Limb (tissue), 2 donors: ENCODE measurements at regions not wholly inside any gene's neighbourhood (a gene's known extent, or its start where the extent isn't known, plus 50 kb on each side); places are given as distances from the start of the nearest gene placed in this dataset.
"Not testable (repeated sequence)": the region's sequence is repeated elsewhere in the genome, so short reads cannot be mapped to it uniquely, and the experiment has no call there.

Source experiments
- DNase-seq, 2 donors: peaks; one replicate each; pipeline ENCODE4 v3.0.0-alpha.2; 2016; ENCODE audit errors: extremely low spot score in 2 of 2

DNA sequence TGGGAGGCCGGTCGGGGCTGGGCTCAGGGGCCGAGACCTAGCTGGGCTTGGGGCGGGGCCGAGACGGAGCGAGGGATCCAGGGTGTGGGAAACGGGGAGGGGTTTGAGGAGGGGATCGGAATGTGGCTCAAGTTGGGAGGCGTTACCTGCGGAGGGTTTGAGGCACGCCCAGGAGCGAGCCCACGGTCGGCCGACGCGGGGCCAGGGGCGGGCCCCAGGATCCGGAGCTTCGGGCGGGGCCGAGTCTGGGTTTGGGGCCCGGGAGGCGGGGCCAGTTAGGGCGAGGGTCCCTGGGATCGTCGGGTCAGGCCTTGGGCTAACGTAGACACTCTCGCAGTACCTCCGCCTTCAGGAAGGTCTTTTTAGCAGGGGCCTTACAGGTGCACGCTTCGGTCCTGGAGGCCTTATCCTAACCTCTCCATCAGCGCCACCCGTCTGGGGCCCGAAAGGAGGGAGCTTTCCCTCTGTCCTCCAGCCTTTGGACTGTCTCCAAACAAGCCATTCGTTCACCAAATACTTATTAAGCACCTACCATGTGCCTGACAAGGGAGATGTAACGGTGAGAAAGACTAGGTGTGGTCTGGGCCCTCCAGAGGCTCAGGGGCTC is 228.2 kb upstream of the FRG2C start:
- DNase-seq, result peak in 1 of 2 donors; percentile 79

DNA sequence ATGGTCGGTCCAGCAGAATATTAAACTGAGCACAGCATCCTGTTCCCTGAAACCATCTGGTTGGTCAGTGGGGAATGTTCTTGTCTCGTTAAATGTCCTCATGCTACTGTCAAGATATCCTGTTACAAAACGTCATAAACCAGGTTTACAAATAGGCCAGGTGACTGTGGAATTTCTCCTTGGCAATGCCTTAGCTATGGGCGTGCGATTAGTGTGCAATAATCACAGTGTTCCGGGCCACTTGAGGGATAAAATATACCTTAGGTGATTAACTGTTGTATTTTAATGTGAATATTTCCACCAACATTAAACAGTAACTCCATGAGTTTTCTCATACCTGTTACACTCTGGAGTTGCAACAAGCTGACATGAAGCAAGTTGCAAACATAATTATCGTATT is 223.1 kb upstream of the FRG2C start:
- not testable (repeated sequence) for DNase-seq

DNA sequence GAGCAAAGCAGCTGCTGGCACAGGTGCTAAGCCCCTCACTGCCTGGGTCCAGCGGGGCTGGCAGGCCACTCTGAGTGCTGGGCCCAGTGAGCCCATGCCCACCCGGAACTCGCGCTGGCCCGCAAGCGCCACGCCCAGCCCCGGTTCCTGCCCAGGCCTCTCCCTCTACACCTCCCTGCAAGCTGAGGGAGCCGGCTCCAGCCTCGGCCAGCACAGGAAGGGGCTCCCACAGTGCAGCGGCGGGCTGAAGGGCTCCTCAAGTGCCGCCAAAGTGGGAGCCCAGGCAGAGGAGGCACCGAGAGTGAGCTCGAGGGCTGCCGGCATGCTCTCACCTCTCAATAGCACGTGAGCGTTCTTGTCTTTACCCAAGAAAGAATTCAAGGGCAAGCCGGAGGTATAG is 219.5 kb upstream of the FRG2C start:
- DNase-seq, result not testable (repeated sequence)

GRCh38 chr3:75445234-75445633 is 218.9 kb upstream of the FRG2C start:
- not testable (repeated sequence) for DNase-seq

DNA sequence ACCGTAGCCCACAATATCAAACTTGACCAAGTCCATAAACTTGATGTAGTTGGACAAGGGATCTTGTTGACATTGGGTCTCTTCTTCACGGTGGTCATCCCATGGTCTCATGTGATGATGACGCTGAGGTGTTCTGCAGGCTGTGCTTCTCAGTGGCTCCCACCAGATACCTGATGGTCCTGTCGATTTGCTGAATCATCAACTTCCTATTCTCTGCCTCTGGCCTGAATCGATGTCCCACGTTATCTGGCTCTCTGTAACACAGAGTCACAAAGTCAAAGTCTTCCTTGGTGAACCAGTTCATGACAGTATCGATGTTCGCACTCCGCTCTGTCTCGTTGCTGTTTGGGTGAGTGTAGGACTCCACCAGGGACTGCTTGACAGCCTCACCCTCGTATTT is 217.2 kb upstream of the FRG2C start:
- DNase-seq, result not testable (repeated sequence)

DNA sequence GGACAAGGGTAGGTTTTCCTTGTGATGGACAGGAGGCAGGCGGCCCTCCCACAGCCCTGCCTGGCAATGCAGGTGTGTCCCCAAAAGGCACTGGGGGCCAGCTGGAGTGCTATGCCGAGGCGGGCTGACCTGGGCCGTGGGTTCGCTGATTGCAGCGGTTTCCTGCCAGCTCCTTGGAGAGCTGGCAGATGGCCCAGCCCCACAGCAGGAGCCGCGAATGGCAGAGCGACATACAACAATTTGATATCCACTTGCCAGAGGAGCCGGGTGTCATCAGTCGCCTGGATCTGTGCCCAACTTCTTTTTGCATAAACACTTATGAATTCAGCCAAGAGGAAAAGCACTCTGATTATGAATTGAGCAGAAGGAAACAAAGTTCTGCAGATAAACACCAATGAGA is 210.8 kb upstream of the FRG2C start:
- DNase-seq, result peak in 1 of 2 donors; percentile 39

GRCh38 chr3:75453839-75454238 is 210.3 kb upstream of the FRG2C start:
- DNase-seq, result not testable (repeated sequence)

DNA sequence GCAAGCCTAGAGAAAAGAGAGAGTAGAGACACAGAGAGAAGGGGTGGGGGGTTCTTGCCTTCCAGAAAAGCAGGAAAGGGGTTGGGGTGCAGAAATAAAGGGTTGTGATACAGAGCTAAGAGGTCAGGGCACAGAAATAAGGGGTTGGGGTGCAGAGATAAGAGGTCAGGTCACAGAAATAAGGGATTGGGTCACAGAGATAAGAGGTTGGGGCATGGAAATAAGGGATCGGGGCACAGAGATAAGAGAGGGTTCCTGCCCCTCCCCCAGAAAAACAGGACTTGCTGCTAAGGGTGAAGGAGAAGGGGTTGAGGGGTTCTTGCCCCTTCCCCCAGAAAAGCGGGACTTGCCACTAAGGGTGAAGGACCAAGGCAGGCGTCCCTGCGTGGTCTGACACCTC is 189.6 kb upstream of the FRG2C start:
- not testable (repeated sequence) for DNase-seq

GRCh38 chr3:75496600-75496999 is 167.5 kb upstream of the FRG2C start:
- not testable (repeated sequence) for DNase-seq

DNA sequence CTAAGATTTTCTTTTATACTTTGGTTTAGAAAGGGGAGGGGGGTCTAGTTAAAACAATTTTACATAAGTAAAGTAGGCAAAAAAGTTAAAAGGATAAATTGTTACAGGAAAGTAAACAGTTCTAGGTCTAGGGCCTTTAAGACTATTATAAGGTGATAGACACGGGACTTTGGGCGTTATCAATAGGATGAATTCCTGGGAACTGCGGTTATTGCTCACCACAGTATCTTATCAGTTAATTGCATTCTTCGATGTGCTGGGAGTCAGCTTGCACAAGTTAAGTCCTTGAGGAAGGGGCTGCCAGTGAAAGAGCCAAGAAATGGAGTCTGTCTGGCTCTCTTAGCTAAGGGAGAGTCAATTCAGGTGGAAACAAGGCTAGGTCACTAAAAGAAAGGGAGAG is 163.8 kb upstream of the FRG2C start:
- DNase-seq, result not testable (repeated sequence)

GRCh38 chr3:75502171-75502570 is 162.0 kb upstream of the FRG2C start:
- not testable (repeated sequence) for DNase-seq

GRCh38 chr3:75502769-75503756 is 161.1 kb upstream of the FRG2C start:
- DNase-seq, result peak; percentile 14 to 27

DNA sequence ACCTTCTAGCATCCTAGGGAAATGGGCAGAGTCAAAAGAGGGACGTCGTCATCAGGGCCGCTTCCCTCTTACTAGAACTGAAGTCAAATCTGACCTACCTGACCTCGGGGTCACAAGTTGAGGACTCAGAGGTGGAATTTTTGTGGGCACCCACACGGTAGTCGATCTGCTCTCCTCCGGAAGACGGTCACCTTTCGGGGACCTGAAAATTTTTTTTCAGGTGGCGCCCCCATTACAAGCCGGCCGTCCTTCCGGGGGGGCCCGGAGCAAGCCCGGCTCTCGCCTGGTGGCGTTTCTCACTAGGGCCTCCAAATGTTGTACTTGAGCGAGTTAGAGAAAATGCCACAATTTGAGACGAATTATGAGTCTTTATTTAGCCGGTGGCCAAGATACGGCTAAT is 157.5 kb upstream of the FRG2C start:
- DNase-seq, result no peak

DNA sequence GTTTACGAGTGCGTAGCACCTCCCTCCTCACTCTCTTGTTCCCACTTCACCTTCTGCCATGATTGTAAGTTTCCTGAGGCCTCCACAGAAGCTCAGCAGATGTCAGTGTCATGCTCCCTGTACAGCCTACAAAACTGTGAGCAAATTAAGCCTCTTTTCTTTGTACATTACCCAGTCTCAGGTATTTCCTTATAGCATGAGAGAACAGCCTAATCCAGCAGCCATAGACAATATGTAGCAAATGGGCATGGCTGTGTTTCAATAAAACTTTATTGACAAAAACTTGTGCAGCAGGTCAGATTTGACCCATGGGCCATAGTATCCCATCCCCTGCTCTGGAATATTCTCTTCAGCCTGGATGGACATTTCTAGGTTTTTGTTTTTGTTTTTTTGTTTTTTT is 156.2 kb upstream of the FRG2C start:
- DNase-seq, result not testable (repeated sequence)

GRCh38 chr3:75527657-75528056 is 136.5 kb upstream of the FRG2C start:
- not testable (repeated sequence) for DNase-seq

DNA sequence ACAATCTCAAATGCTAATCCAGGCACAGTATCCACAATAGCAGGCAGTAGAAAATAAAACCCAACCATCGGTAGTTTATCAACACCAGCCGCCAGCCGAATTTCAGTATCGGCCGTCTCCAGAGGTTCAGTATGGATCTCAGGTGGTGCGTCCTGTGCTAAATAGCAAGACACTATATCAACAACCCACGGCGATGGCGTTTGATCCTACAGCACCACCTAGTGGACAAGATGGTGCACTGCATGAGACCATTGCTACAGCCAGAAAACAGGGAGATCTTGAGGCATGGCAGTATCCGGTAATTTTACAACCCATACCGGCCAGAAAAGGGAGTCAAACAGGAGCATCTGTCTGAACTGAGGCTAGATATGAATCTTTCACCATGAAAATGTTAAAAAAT is 112.0 kb upstream of the FRG2C start:
- peak in 1 of 2 donors; percentile 33 for DNase-seq

- DNase-seq, result not testable (repeated sequence)
Observed at GRCh38 chr3:75564427-75564826, 99.7 kb upstream of the FRG2C start.

DNA sequence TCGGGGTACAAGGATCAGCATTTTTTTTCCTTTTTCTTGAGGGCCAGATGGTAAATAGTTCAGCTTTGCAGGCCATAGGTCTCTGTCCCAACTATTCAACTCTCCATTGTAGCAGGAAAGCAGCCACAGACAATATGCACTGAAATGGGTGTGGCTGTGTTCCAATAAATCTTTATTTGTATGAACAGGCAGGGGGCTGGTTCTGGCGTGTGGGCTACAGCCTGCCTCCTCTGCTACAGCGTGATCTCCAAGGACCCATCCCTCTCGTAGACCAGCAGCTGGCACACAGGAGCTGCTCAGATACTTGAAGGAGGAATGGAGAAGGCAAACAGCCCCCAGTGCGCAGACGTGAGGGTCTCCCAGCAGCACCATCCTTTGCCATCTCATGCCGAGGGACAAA is 91.8 kb upstream of the FRG2C start:
- not testable (repeated sequence) for DNase-seq

DNA sequence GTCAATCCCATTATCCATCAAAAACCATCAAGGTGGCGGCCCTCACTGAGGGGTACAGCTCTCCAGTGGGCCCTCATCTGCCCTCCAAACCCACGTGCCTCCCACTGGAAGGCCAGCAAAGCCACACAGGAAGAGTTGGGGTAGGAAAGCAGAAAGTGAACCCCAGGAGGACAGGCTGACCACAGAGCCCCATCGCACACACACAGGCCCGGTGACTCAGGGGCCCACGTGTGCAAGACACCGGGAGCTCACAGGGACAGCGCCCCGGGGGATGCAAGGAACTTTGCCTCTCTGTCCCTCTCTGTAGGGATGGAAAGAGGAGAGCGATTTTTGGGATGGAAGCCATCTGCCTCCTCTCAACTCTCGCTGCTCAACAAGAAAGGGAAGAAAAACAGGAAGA is 85.0 kb upstream of the FRG2C start:
- DNase-seq, result not testable (repeated sequence)

DNA sequence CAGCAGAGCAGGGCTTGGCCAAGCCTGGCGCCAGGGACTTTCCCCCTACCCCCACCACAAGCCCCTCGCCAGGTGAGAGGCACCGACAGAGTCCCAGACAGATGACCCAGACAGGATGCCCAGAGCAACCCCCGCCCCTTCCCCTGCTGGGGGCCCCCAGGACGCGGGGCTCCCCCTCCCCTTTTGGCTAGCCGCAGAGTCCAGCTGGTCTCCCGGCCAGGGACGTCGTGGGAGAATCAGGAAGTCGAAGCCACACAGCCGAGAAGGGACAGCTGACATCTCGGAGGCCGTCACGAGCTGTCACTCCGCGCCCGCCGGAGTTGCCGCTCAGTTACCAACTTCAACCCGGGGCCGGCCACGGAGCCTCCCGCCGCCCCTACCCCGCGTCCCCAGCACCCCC is 84.6 kb upstream of the FRG2C start:
- peak in 1 of 2 donors; percentile 45 for DNase-seq

DNA sequence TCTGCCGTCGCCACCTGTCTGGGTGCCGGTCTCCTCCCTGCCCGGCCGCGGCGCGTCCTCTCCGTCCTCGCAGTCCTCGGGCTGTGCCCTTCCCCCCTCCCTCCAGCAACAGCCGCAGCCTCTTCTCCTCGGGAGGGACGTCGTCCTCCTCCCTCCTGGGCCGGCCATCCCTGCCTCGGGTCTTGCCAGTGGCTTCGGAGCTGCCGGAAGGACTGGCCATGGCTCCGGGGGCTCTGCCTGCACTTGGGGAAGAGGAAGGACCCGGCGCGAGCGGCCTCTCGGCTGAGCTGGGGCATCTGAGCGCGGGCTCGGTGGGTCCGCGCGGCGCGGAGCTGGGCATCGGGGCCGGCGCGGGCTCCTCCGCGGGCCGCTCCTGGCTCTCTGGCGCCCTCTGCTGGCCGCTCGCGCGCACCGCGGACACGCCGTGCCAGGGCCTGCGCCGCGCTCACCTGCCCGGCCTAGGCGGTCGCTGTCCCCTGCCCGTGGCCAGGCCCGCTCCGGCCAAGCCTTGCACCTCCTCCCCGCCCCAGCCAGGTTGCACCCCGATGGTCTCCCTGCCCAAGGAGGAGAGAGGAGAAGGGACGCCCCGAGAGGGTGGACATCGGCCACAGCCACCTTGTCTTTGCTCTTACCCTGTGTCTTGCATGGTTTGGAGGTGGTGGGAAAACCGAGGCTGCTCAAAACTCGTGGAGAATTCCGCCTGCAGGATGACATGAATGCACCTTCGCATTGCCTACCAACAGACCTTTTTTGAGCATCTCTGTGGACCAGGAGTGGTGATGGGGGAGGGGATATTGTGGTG is 83.9 kb upstream of the FRG2C start:
- DNase-seq, result peak in 1 of 2 donors; percentile 60

DNA sequence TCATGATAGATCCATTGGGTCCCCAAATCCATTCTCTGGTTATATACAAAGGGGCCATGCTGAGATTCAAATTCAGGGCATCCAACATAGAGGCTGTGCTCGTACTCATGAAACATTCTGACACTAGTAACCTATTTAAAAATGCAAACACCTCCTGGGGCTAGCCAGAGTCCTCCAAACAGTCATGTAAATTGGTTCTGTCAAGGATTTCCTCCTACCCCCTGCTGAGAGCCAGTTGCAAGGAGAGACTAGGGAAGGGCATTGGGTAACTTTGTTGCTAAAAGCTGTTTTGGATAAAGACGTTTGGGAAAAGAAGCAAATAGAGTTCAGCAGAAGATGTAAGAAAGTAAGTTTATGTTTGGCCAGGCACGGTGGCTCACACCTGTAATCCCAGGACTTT is 81.6 kb upstream of the FRG2C start:
- not testable (repeated sequence) for DNase-seq
